Upper lobe of left lung (tissue), 4 donors: ENCODE measurements at regions not wholly inside any gene's neighbourhood (a gene's known extent, or its start where the extent isn't known, plus 50 kb on each side); places are given as distances from the start of the nearest gene placed in this dataset.

ENCODE experiments used
- CTCF ChIP-seq, 6 experiments: fragments of 450-650 bp in 4 of 6; fragments of 200-600 bp in 2 of 6; sonication (generic) in 2 of 6; IDR thresholded peaks; one replicate each; pipeline ENCODE4 v1.5.1; 2016 to 2019; ENCODE audit warnings: antibody characterized with exemption in 6 of 6
- EP300 ChIP-seq, 4 donors: sonication (generic); formaldehyde crosslinking; IDR thresholded peaks; one replicate each; pipeline ENCODE4 v1.5.1; 2017; ENCODE audit warnings: antibody characterized with exemption in 4 of 4, control low read depth in 2 of 4
- POLR2A ChIP-seq, 4 donors: fragments of 450-650 bp; IDR thresholded peaks; one replicate each; pipeline ENCODE4 v1.5.1; 2016 to 2017; ENCODE audit warnings: antibody characterized with exemption in 4 of 4, mild to moderate bottlenecking in 2 of 4
- POLR2AphosphoS5 ChIP-seq, 2 donors: sonication (generic); formaldehyde crosslinking; IDR thresholded peaks; one replicate each; pipeline ENCODE4 v1.5.1; 2017; ENCODE audit warnings: antibody characterized with exemption in 2 of 2

GRCh38 chr2:67872481-67872880, 190.3 kb downstream of the C1D start:
- no peak for TF ChIP-seq CTCF (IDR thresholded peaks at IDR 0.05)
- no peak for TF ChIP-seq POLR2AphosphoS5 (IDR thresholded peaks at IDR 0.05)
- TF ChIP-seq POLR2A (IDR thresholded peaks at IDR 0.05) = no peak
- TF ChIP-seq EP300 (IDR thresholded peaks at IDR 0.05) = no peak
